HPDE6-E6E7 (cell line): ENCODE measurements at regions not wholly inside any gene's neighbourhood (a gene's known extent, or its start where the extent isn't known, plus 50 kb on each side); places are given as distances from the start of the nearest gene placed in this dataset.
"Not testable (repeated sequence)": the region's sequence is repeated elsewhere in the genome, so short reads cannot be mapped to it uniquely, and the experiment has no call there.

ENCODE experiments used
- DNase-seq: peaks from one replicate; pipeline ENCODE4 v3.0.0; 2011; ENCODE audit warnings: missing footprints; ENCODE audit errors: extremely low spot score

DNA sequence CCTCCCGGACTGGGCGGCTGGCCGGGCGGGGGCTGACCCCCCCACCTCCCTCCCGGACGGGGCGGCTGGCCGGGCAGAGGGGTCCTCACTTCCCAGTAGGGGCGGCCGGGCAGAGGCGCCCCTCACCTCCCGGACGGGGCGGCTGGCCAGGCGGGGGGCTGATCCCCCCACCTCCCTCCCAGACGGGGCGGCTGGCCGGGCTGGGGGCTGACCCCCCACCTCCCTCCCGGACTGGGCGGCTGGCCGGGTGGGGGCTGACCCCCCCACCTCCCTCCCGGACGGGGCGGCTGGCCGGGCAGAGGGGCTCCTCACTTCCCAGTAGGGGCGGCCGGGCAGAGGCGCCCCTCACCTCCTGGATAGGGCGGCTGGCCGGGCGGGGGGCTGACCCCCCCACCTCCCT lies 205.0 kb upstream of the CBLB start:
- DNase-seq: not testable (repeated sequence)

DNA sequence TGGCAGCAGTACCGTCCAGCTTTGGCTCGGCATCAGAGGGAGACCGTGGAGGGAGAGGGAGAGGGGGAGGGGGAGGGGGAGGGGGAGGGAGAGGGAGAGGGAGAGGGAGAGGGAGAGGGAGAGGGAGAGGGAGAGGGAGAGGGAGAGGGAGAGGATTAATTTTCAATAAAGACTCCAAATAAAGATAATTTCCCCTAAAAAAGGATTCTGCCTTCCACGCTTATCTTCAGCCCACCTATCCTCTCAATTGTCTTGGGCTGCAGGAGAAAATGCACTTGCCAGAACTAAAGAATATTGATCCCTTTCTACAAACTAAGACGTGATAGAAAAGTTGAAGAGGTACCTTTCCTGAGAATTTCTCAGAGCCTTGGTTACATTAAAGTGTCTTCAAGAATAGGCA lies 206.9 kb upstream of the CBLB start:
- DNase-seq: not testable (repeated sequence)

DNA sequence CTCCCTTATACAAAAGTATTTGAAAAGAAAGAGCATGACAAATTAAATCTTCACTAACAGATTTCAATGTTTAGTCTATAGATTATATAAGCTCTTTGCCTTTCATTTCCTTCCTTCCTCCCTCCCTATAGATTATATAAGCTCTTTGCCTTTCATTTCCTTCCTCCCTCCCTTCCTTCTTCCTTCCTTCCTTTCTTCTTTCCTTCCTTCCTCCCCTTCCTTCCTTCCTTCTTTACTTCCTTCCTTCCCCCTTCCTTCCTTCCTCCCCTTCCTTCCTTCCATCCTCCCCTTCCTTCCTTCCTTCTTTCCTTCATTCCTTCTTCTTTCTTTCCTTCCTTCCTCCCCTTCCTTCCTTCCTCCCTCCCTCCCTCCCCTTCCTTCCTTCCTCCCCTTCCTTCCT lies 209.8 kb upstream of the CBLB start:
- DNase-seq: no peak

DNA sequence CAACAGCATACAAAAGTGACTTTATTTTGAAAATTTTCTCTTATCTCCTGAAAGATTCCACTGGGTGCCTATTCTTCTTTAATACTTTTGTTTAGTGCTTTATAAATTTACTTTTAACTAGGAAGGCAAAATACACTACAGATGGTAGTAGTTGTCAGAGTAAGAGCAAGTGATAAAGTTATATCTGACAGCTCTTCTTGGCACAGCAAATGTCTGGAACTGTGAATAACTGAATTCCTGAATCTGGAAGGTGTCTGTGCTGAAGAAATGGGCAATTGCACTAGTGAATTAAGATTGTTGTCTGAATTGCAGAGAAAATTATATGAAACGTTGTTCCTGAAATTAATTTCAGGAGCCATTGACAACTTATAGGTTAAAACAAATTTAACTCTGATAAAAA lies 213.8 kb upstream of the CBLB start:
- no peak for DNase-seq

DNA sequence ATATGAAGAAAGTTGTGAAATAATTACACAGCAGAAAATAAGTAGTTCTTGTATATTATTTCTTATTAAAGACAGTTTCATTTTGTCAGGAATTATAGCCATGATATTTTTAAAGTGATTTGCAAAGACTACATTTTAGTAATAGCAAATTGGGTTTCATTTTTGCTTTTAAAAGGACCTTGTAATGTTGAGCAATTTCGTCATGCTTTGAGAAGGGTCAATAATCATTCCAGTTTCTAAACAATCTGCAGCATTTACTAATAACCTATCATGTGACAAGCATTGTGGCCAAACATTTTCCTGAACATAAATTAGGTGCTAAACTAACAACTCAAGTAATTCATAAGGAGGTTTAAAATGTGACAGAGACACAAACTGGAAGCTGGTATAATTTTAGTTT lies 214.4 kb upstream of the CBLB start:
- DNase-seq: no peak

DNA sequence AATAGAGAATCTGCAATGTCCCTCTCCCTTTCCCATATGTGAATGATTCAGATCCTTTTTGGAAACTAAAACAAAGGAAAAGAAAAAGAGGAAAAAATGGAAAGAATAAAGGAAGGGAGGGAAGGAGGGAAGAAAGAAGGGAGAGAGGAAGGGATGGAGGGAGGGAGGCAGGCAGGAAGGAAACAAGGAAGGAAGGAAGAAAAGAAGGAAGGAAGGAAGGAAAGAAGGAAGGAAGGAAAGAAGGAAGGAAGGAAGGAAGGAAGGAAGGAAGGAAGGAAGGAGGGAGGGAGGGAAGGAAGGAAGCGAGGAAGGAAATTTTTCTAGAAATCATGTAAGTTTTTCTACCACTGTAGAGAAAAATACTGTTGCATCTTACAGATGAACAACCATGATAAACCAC lies 215.0 kb upstream of the CBLB start:
- DNase-seq: no peak

DNA sequence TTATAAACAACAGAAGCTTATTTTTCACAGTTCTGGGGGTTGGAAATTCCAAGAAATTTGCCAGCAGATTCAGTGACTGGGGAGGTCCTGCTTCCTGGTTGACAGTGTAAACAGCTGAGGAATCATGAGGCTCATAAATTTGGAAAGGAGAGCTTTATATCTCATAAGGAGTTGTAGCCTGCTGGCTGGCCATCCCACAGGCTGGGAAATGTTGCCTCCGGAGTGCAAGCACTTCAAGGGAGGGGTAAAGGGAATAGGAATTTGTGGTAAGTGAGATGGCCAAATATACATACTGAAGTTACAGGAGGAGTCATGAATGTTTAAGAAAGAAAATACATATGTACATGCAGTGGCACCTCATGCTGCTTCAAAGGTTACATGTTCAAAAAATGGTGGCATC lies 217.2 kb upstream of the CBLB start:
- DNase-seq: no peak

DNA sequence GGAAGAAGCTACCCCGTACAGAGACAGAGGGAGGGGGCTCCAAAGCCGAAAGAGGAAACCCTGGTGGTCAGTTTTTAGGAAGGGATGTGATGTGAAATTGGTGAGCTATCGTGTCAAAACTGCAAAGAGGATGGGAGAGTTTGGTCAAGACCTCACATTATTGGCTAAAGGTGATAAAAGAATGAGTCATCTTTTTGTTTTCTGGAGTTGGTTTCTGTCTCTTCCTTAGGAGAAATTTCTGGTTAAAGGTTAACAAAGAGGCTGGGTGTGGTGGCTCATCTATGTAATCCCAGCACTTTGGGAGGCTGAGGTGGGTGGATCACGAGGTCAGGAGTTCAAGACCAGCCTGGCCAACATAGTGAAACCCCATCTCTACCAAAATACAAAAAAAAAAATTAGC lies 217.8 kb upstream of the CBLB start:
- peak; percentile 10 for DNase-seq

DNA sequence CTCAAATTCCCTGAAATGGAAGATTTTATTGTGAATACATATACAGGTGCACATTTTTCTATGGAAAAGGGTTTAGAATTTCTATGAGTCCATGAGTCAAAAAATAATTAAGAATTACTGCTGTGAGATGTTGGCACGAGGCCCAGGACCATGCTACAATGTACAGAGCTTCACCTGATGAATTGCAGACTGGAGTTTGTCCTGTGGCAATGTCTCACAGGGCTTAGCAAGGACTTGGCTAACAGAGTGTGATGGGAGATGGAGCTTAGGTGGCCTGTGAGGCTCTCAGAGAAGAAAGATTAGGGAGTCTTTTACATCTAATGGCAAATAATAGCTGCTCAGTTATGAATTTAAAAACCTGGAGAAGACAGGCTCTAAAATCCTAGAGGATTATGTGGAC lies 219.5 kb upstream of the CBLB start:
- no peak for DNase-seq

DNA sequence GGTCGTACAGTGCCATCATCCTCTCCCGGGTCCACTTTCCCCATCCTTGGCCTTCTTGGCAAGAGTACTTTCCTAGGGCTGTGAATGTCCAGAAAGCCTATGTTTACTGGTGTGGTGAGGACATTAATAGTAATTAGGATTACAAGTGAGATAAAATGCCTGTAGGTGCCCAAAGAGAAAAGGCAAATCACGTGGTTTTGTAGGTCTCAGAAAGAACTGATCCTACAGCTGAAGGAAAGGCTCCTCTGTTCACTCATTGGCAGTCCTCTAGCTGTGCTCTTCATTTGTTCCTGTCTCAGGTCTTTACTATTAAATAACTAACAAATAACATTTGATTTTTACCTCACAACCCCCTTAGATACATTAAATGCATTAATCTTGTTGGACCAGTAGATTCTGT lies 220.1 kb upstream of the CBLB start:
- no peak for DNase-seq

DNA sequence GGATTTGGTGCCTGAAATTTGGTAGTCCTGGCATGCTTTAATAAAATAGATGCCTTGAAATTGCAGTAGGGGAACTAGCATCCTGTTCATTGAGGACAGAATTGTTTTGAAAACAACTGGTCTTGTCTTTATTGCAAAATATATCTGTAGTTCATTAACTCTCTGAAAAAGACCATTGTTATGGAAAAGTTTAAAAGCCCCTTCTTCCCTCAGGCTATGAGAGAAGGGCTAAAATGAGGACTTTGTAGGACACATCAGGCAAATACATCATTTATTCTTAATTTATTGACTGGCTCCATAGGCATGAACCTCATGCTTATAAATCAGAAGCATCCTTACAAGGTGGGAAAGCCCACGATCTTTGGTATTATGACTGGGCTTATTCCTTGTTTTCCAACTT lies 221.0 kb upstream of the CBLB start:
- DNase-seq: no peak

DNA sequence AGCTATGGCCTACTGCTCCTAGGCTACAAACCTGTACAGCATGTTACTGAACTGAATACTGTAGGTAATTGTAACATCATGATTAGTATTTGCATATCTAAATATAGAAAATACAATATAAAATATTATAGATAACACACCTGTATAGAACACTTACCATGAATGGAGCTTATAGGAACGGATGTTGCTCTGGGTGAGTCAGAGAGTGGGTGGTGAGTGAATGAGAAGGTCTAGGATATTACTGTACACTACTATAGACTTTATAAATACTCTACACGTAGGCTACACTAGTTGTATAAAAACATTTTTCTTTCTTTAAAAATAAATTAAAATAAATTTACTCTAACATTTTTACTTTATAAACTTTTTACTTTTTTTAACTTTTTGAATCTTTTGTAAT lies 224.0 kb upstream of the CBLB start:
- DNase-seq: no peak

DNA sequence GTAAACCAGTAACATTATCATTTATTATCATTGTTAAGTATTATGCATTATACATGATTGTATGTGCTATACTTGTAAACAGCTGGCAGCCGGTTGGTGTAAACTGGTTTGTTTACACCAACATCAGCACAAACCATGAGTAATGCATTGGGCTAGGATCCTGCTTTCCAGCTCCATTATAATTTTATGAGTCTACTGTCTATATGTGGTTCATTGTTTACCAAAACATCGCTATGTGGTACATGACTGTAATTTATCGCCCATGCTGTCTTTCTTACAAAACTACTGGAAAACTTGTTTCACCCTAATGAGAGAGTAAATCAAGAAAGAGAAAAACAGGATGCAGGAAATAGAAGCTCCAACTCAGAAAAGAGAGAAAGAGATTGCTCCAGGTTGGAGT lies 224.8 kb upstream of the CBLB start:
- DNase-seq: no peak

DNA sequence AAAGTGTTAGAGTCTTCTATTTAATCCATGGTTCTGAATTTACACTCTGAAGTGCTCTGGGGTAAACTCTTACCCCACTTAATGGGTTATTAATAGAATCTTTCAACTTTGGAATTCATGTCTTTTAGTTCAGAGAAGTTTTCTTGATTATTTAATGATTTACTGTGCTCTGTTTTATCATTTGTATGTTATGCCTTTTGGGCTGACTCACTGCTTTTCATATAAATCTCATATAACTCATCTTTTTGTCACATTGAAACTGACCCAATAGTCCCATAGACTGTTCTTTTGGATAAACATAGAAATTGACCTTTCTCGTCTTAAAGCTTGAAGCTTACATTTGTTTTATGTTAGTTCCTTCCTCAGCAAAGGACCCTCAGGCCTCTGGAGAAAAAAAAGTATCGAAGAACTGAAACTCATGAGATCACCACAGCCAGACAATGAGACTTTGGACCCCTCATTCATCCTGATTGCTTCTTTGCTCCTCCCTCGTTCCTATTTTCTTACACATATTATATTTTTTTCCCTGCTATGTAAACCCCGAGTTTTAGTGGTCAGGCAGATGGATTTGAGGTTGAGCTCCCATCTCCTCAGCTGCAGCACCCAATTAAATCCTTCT lies 229.1 kb upstream of the CBLB start:
- DNase-seq: no peak

DNA sequence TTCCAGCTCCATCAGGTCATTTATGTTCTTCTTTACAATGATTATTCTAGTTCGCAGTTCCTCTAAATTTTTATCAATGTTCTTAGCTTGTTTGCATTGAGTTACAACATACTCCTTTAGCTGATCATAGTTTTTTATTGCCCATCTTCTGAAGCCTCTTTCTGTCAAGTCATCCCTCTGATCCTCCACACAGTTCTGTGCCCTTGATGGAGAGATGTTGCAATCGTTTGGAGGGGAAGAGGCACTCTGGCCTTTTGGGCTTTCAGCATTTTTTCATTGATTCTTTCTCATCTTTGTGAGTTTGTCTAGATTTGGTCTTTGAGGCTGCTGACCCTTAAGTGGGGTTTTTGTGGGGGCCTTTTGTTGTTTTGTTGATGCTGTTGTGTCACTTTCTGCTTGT lies 234.6 kb upstream of the CBLB start:
- no peak for DNase-seq

DNA sequence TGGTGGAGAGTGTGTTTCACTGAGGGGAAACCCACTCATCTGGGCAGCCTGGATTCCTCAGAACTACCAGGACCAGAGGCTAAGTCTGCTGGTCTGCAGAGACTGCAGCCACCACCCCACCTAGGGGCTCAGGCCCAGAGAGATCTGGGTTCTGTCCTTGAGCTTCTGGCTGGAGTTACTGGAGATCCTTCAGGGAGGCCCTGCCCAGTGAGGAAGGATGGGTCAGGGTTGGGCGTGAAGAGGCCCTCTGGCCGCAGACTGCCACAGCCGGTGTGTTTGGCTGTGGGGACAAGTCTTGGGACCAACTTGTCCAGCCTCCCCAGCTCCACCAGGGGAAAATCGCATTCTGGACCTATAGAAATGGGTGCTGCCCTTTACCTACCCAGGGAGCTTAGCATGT lies 235.3 kb upstream of the CBLB start:
- DNase-seq: no peak

DNA sequence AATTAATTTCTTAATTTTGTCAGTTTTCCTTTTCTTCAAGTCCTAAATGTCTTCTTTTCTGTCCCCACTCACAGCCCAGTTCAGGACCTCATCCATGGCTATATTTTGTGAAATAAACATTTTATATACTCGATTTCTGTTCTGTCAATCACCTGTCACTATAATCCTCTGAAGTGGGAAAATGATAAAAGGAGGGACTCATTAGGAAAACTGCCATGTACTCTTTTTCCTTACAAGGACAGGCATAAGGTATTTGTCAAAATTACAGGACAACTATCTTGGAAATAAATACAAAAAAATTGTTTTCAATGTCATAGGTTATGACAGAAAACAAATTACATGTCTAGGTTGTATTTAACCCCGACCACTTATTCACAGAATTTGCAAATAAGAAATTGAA lies 240.1 kb upstream of the CBLB start:
- no peak for DNase-seq

DNA sequence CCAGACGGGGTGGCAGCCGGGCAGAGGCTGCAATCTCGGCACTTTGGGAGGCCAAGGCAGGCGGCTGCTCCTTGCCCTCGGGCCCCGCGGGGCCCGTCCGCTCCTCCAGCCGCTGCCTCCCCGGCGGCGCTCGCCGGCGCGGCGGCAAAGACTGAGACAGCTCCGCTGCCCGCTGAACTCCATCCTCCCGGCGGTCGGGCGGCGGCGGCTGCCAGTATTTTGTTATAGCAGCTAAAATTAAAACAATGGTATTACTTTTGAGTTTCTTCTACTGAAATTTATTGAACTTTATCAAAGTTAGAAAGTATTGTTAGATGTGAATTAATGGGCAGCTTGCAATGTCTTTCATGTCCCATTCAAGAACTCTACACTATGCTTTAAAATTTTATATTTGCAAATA lies 243.7 kb upstream of the CBLB start:
- DNase-seq: not testable (repeated sequence)

DNA sequence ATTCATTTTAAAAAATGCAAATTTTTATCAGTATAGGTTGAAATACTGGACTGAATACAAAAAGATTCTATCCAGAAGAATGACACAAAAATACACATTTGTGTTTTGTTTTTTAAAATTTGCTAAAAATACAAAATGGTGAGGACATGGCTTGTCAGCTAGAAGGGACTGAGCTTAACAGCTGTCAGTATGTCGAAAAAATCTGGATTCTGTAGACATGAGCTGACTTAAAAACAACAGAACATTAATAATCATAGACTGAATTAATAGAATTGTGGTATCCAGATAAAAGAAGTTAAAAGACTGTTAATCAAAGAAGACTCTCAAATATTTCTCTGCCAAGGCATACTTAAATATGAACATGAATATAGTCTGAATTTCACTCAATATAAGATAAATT lies 244.9 kb upstream of the CBLB start:
- no peak for DNase-seq

DNA sequence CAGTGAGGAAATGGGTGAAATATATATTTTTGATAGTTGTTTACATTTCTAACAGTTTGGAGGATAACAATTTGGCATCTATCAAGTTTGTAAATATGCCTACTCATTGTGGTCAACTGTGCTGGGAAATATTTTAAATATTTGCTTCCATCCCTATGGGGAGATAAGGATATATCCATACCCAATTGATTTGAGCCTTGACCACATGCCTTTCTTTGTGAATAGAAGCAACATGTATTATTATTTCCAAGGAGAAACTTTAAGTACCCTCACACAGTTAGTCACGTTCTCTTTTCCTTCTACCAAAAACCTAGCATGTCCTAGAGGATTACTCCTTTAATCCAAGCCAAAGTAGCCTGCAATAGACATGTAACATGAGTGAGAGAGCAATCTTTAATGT lies 245.4 kb upstream of the CBLB start:
- DNase-seq: no peak

DNA sequence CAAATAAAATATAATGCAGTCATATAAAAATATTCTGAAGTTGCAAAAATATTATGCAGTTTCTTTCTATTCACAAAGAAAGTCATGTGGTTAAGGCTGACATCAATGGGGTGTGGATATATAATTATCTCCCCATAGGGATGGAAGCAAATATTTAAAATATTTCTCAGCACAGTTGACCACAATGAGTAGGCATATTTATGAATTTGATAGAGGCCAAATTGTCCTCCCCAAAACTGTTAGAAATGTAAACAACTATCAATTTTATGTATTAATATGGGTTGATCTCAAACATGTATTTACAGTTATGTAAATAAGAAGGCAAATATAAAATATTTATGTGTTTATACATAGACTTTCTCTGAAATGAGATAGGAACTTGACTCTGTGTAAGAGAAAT lies 246.0 kb upstream of the CBLB start:
- no peak for DNase-seq

DNA sequence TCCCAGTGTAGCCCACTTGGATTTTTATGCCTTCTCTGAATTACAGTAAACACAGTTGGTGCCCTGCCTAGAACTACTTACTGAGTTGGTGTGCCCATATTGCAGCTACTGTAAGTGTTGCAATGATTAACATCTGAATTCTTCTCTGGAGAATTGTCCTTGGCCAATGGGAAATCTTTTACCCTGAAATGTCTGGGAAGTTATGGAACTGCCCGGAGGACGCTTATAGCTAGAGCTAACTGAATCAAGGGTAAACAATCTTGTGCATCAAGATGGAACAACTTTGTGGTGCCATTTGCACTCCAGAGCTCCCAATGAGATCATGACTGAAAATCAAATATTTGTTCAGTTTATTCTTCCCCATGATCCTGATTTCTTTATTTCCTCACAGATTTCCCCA lies 246.7 kb upstream of the CBLB start:
- no peak for DNase-seq

DNA sequence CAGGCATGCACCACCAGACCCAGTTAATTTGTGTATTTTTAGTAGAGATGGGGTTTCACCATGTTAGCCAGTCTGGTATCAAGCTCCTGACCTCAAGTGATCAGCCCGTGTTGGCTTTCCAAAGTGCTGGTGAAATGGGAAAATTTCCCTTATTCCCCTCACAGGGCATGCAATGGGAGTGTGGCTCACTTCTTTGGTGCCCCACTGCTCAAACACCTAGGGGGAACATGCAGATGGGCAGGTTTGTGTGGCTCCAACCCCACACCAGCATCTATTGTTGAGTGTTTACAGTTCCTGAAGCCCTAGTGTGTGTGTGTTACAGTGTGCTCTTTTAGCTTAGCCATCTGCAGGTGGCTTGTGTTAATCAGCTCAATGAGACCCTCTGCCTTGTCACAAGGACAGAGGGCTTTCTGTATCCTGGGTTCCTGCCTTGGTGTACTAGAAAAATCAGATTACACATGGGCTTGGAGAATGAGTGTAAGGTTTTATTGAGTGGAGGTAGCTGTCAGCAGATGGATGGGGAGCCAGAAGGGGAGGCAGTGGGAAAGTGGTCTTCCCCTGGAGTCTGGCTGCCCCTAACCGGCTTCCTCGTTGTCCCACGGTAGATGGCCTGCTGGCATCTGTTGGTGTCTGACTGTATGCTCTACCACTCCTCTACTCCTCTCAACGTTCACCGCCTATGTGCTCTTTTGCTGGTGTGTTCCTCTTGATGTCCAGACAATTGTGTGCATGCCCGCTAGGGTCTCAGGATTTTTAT lies 248.1 kb upstream of the CBLB start:
- DNase-seq: no peak

DNA sequence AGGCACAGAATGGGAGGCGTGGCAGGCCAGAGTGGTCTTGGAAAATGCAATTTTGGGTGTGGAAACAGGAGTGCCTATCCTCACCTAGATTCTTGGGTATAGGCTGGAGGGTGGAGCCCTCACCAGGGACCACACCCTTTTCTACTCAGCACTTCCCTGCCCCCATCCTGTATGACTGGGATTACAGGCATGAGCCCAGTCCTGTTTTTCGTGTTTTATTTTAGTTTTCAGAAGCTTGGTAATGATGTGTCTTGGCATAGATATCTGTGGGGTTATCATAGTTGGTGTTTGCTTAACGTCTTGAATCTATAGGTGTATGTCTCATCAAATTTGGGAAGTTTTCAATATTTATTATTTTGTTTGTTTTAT lies 248.7 kb upstream of the CBLB start:
- DNase-seq: no peak
